Keratinocyte (primary cell): ENCODE measurements at regions not wholly inside any gene's neighbourhood (a gene's known extent, or its start where the extent isn't known, plus 50 kb on each side); places are given as distances from the start of the nearest gene placed in this dataset.
A peak's percentile ranks its signal among the peaks of the same experiment; 100 is the strongest.

Source experiments
- DNase-seq: peaks from one replicate; pipeline ENCODE4 v3.0.0-alpha.2; 2011; ENCODE audit warnings: low read depth, missing footprints, low spot score
- FAIRE-seq: peaks from 2 replicates; lab custom pipeline; 2011; peaks lifted over from hg19 to GRCh38; lab: Jason Lieb, UNC
- H2AFZ ChIP-seq: 2 replicates; pipeline ENCODE4 v1.6.0; 2012; ENCODE audit warnings: low read length, control low read depth, inconsistent platforms; ENCODE audit not compliant: control insufficient read depth
- H3K27ac ChIP-seq: 2 replicates; pipeline ENCODE4 v1.5.1; 2011; ENCODE audit warnings: low read length; ENCODE audit not compliant: control insufficient read depth, insufficient read depth
- H3K27me3 ChIP-seq: 3 replicates; pipeline ENCODE4 v1.6.0; 2011; ENCODE audit warnings: low read length; ENCODE audit not compliant: control insufficient read depth, insufficient read depth; ENCODE audit errors: extremely low read depth
- H3K36me3 ChIP-seq, 2 experiments: 2 replicates in 1 of 2; 3 replicates in 1 of 2; pipeline ENCODE4 v1.5.1; 2011; ENCODE audit warnings: low read length in 2 of 2, mild to moderate bottlenecking in 1 of 2; ENCODE audit not compliant: control insufficient read depth in 2 of 2, insufficient read depth in 2 of 2; ENCODE audit errors: extremely low read depth in 1 of 2
- H3K4me1 ChIP-seq: 3 replicates; pipeline ENCODE4 v1.5.1; 2011; ENCODE audit warnings: low read length; ENCODE audit not compliant: control insufficient read depth, insufficient read depth; ENCODE audit errors: extremely low read depth
- H3K4me2 ChIP-seq: 3 replicates; pipeline ENCODE4 v1.6.0; 2011; ENCODE audit warnings: low read depth, low read length; ENCODE audit not compliant: control insufficient read depth, insufficient read depth; ENCODE audit errors: extremely low read depth
- H3K4me3 ChIP-seq, 3 experiments: fragments of 200-600 bp in 1 of 3; sonication (generic) in 1 of 3; 2 replicates in 2 of 3; 3 replicates in 1 of 3; pipeline ENCODE4 v1.5.1; 2011 to 2016; ENCODE audit warnings: low read length in 3 of 3, mild to moderate bottlenecking in 3 of 3, control low read depth in 2 of 3, inconsistent platforms in 1 of 3, low read depth in 1 of 3, mixed read lengths in 1 of 3, mixed run types in 1 of 3, moderate library complexity in 1 of 3; ENCODE audit not compliant: control insufficient read depth in 2 of 3, insufficient read depth in 2 of 3; ENCODE audit errors: extremely low read depth in 1 of 3
- H3K79me2 ChIP-seq: 2 replicates; pipeline ENCODE4 v1.6.0; 2012; ENCODE audit warnings: low read length; ENCODE audit not compliant: control insufficient read depth, insufficient read depth
- H3K9ac ChIP-seq: 3 replicates; pipeline ENCODE4 v1.6.0; 2011; ENCODE audit warnings: low read length; ENCODE audit not compliant: control insufficient read depth, insufficient read depth; ENCODE audit errors: extremely low read depth
- H3K9me1 ChIP-seq: 3 replicates; pipeline ENCODE4 v1.6.0; 2011; ENCODE audit warnings: low read length; ENCODE audit not compliant: control insufficient read depth, insufficient read depth; ENCODE audit errors: extremely low read depth
- H3K9me3 ChIP-seq: 2 replicates; pipeline ENCODE4 v1.5.1; 2012; ENCODE audit warnings: low read depth, low read length; ENCODE audit not compliant: control insufficient read depth
- H4K20me1 ChIP-seq: 3 replicates; pipeline ENCODE4 v1.6.0; 2011; ENCODE audit warnings: low read length; ENCODE audit not compliant: control insufficient read depth, insufficient read depth; ENCODE audit errors: extremely low read depth
- CTCF ChIP-seq, 3 experiments: IDR thresholded peaks in 1 of 3; conservative IDR thresholded peaks in 1 of 3; optimal IDR thresholded peaks in 1 of 3; 2 replicates in 2 of 3; 3 replicates in 1 of 3; pipeline versions ENCODE3 to v1.5.1; 2011; ENCODE audit warnings: low read length in 3 of 3, mild to moderate bottlenecking in 3 of 3, moderate library complexity in 2 of 3, control low read depth in 1 of 3, inconsistent platforms in 1 of 3; ENCODE audit not compliant: insufficient read depth in 2 of 3; ENCODE audit errors: extremely low read depth in 1 of 3
- EZH2 ChIP-seq: IDR thresholded peaks from one replicate; pipeline ENCODE4 v1.6.1; 2012; ENCODE audit warnings: inconsistent platforms, mild to moderate bottlenecking, low read length, moderate library complexity
- dilution Hi-C: fragments of 300-500 bp; cut with MboI; formaldehyde crosslinking; loops from one replicate; pipeline ENCODE4 v1.7.0; 2020; ENCODE audit warnings: low sequenced_read_pairs; ENCODE audit not compliant: extremely low pct_ligation_motif_present

GRCh38 chr2:220811115-220811514, 761.0 kb downstream of the EPHA4 start:
- Histone ChIP-seq H4K20me1 (no peaks in the 10 kb centered on the region), H3K36me3 (no peaks in the 10 kb centered on the region), H3K4me2 (no peak overlapping the region), H3K79me2 (no peaks in the 10 kb centered on the region), H3K27ac (no peak overlapping the region), H3K27me3 (no peaks in the 10 kb centered on the region), H3K9me1 (no peaks in the 10 kb centered on the region), H2AFZ (no peak overlapping the region), H3K9me3 (no peaks in the 10 kb centered on the region), H3K4me3 (no peak overlapping the region), H3K4me1 (peaks cover 17% of the 10 kb centered on the region), H3K9ac (no peak overlapping the region)
- no peak for TF ChIP-seq CTCF (optimal IDR thresholded peaks at IDR 0.05 in 1 of 3, IDR thresholded peaks at IDR 0.05 in 1 of 3, conservative IDR thresholded peaks at IDR 0.05 in 1 of 3; ENCODE audit: extremely low read depth in 1 of 3, insufficient read depth in 2 of 3, low read length in 3 of 3)
- no peak for TF ChIP-seq EZH2
- FAIRE-seq = no peak
- DNase-seq = no peak
- dilution Hi-C loops = no loop called here

- peak; percentile 63 for FAIRE-seq
These were observed 760.0 kb downstream of the EPHA4 start for GRCh38 chr2:220811952-220812570.

More at GRCh38 chr2:220811952-220812570, 760.0 kb downstream of the EPHA4 start:
- Histone ChIP-seq H3K4me1 (peaks cover 17% of the 10 kb centered on the region), H3K79me2 (no peaks in the 10 kb centered on the region), H3K9me1 (no peaks in the 10 kb centered on the region), H3K9ac (no peak overlapping the region), H3K9me3 (no peaks in the 10 kb centered on the region), H3K4me2 (peak overlapping the region; percentile 14), H2AFZ (no peak overlapping the region), H3K27me3 (no peaks in the 10 kb centered on the region), H4K20me1 (no peaks in the 10 kb centered on the region), H3K36me3 (no peaks in the 10 kb centered on the region), H3K4me3 (peak overlapping the region in 1 of 3 experiments; percentile 34), H3K27ac (peak overlapping the region; percentile 17)
- dilution Hi-C loops = no loop called here
- TF ChIP-seq EZH2 = no peak
- no peak for TF ChIP-seq CTCF (optimal IDR thresholded peaks at IDR 0.05 in 1 of 3, IDR thresholded peaks at IDR 0.05 in 1 of 3, conservative IDR thresholded peaks at IDR 0.05 in 1 of 3; ENCODE audit: extremely low read depth in 1 of 3, insufficient read depth in 2 of 3, low read length in 3 of 3)
- DNase-seq = peak; percentile 33
